NCI-H2196 treated with DMSO at 0.1 percent for 48 hours (cell line): ENCODE measurements at regions not wholly inside any gene's neighbourhood (a gene's known extent, or its start where the extent isn't known, plus 50 kb on each side); places are given as distances from the start of the nearest gene placed in this dataset.
A peak's percentile ranks its signal among the peaks of the same experiment; 100 is the strongest.

Experiments used
- DNase-seq: peaks from one replicate; lab custom pipeline; 2025; ENCODE audit not compliant: unreplicated experiment; lab: John Stamatoyannopoulos, UW

DNA sequence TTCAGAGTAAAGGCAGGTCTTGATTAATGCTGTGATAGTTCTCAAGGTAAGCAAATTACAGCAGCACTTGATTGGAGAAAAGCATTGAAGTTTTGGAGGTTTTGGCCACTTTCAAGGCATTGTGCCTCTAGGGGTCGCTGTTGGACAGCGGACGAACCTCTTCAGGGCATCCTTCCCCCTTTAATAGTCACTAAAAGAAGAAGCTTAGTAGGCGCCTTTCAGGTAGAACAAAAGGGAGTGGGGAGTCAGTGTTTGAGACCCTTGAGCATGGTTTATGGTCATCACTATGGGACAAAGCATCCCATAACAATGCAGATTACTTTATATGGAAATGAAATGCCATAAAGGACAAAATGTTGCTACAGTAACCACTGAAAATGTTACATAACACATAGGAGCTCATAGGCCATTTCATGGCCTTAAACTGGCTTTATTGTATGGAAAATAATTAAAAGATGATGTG is 199.5 kb upstream of the DCN start:
- peak; percentile 27 for DNase-seq

- DNase-seq, result no peak
These were observed 198.7 kb upstream of the DCN start for GRCh38 chr12:91381309-91381804.

DNA sequence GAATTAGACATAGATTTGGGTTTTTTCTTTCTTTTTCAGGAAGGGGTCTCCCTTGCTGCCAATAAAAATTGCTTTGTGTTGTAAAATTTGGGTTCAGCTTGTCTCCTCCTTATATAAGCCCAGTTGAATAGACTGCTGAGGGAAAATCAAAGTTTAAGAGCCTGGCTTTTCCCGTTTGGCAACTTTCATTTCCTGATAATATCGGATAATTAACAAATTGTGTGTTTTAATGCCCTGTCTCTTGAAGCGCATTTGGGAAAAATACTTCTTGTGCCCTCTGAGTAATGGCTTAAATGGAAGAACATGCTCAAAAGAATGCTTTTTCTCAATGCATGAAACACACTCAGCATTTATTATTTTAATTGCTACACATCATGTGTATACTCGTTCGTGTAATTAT is 198.0 kb upstream of the DCN start:
- no peak for DNase-seq

DNA sequence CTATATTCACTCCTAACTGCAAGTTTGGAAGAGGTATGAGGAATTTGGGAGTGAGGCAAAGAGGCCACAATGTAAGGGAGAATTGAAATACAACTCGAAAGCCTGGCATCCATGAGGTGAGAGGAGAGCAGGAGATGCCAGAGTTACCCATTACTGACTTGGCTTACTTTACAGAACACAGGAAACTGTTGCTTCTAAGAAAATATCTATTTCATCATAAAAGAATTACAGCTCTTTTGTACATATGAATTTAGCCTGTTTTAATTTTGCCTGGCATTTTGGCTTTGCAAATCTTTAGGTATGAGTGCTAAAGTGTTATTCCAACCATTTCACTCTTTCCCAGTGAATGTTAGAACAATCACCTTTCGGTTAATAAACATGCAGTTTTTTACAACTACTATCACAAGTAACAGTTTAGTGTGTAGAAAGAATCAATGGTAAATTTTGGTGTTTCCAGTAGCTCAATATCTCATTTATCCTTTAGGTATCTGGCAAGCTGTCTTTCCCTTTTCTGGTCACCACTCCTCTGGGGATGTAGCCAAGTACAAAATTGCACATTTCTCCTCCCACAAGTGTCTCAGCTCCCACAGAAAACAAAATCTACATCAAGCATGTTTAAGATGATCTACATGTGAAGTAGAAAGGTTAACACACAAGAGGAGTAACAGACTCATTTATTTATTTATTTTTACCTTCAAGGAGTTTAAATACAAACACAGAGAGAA is 196.6 kb upstream of the DCN start:
- no peak for DNase-seq

DNA sequence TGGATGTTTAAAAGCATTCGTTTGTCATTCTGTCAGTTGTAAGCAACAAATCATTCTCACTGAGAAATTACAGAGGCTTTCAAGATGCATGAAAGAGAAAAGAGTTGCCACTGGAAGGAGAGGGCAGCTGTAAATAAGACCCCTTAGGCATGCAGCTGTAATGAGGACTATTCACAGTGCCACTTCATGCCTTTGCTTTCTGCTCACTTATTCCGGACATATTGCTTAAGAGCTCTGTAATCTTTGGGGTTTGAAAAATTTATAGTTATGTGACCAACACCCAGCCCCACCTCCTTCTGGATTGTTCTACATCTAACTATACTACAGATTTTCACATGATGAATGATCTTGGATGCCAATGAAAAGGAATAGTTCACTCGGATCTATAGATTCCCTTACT is 194.8 kb upstream of the DCN start:
- no peak for DNase-seq

DNA sequence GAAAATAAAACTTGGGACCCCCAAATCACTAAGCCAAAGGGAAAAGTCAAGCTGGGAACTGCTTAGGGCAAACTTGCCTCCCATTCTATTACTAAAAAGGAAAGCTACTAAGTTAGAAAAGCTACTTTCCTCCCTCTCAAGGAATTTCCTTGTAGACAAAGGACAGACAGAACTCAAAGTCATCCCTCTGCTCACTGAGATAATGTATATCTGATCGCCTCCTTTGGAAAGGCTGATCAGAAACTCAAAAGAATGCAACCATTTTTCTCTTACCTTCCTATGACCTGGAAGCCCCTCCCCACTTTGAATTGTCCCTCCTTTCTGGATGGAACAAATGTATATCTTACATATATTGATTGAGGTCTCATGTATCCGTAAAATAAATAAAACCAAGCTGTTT is 190.5 kb upstream of the DCN start:
- no peak for DNase-seq

DNA sequence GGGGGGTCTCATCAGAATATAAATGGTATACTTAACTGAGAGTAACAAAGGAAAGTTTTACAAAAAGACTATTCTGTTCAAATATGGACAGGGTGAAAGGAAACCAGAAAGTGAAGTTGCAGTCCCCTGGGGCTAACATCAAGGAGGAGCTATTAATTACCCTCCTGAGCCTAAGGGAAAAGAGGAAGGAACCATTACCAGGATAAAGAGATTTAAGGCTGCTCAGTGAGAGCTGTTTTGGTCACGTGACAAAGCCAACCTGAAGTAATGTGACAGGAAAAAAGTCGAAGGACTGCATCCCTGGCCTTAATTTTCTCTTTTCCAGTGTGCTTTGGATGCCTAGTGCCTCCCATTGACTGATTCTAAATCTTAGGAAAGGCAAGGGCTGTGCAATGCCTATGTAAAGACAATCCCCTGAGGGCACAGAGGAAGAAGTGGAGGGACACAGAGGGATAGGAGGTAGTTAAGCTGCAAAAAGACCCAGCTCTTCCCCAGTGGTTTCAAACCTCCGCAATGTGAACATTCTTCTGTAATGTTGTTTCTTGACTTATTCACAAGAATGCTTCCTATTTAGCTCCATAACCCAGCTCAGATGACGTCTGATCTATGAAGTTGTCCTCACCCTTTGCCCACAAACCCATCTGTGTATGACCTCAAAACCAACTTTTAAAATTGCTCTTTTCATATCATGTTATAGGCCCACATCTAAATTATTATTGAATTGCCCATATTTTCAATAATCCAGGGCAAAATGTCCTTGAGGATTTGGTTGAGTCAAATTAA is 187.7 kb upstream of the DCN start:
- DNase-seq, result no peak

DNA sequence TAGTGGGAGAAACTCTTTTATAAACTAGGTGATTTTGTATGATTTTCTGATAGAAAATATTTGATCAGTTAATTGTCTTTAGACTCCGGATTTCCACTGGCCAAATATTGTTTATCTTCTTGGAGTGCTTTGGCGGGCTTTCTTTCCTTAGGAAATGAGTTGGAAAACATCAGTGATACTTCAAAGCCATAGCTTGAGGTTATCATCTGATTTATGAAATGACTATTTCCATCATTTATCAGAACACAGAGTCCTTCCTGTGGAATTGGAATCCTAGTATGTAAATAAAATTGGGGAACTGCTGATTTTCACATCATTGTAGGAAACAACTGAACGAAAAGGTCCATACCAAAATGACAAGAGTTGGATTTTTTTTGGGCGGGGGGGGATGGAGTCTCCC is 186.0 kb upstream of the DCN start:
- DNase-seq, result no peak

DNA sequence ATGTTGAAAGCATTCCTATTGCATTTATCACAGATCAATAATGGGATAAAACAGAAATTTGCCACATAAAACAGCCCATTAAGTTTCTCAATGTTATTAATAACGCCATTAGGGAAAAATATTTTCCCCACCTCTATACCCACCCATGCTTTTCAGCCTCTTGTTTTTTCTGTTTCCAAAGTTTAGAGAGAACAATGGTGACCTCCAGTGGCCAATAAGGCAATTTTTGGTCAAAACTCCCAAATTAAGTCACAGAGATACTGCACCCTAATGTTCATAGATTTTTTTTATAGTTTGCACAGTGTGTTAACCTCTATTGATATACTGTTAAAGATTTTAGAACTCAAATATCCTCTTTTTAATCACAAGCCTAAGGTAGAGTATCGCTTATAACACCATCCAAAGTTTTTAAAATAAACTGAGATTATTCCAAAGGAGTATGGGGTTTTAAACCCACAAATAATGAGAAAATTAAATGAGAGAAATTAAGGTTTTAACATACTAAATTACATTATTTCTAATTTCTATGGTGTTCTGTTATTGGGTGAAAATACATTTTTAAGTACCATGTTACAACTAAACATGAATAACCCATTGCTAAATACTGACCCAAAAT is 184.7 kb upstream of the DCN start:
- DNase-seq, result no peak

DNA sequence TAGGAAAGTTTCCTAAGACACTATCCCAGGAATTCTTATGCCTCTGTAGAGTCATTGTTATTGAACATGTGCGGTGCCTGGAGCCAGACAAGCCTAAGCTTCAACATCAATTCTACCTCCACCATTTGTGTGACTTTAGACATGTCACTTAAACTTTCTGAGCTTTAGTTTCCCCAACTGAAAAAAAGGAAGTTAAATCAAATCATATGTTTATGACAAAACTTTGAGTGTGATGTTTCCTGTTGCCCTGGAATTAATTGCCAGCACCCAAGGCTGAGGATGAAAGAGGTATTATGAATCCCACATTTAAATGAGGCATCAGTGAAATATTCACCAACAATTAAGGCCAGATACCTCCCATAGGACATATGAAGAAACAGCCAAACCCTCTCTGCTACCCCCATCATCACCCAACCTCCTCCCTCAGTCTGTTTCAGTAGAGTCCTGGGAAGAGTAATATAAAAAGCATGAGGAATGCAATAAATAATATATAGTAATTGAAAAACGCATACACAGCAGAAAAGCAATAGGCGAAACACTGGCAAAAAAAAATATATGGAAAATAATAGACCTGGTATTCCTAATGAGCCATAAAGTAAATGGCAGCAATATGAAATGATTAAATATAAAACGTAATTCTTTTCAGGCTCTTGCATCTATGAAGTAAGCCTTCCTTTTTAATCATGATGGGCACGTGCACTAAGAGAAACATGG is 182.0 kb upstream of the DCN start:
- DNase-seq, result no peak

DNA sequence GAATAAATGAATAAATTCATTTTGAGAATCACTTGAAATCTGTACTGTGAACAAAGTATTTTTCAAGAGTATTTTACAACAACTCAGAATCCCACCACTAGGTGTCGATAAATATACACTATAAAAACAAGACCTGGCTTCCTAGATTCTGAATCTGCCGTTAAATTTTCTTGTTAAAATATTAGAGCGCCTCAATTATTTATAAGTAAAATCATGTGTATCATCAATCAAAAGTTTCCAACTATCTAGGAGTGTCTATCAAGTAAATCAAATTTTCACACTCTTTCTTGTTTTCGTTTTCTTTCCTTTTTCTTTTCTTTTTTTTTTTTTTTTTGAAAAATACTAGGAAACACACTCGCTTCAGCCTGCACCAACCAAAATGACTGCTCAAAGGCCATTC is 179.2 kb upstream of the DCN start:
- DNase-seq, result peak; percentile 13

GRCh38 chr12:91357381-91357780 is 174.8 kb upstream of the DCN start:
- DNase-seq, result no peak

DNA sequence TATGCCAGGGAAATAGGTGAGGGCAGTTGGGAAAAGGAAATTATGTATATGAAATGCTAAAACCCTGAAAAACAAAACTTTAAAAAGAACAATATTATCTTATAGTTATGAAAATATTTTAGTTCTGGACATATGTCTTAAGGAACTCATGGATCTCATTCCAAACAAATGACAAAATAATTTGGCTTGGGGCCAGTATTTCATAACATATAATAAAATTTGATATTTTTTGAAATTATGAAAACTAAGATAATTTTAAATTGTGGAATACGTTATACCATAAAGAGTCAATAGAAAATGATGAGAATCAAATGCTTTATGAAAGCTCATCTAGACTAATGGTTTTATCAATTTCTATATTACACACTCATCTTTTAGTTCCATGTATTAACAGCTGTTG is 173.8 kb upstream of the DCN start:
- no peak for DNase-seq

- peak; percentile 34 for DNase-seq
These were observed 172.8 kb upstream of the DCN start for GRCh38 chr12:91355150-91356006.

GRCh38 chr12:91353266-91353665 is 170.6 kb upstream of the DCN start:
- no peak for DNase-seq

DNA sequence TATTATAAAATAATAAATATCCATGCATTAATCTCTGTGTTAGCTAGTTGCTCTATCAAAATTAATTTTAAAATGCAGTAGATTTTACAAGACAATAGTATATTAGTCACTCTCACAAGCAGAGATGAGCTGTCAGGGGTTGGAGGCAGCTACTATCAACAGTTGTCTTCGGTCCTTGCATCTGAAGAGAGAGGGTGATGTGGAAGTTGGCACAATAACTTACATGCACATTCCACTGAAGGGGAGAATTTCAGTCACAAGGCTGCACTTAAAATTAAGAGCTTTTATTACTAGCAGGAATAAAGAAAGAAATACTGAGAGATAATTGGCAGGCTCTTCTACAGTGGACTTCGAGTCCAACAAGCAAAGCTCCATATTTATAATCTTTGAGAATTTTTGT is 166.9 kb upstream of the DCN start:
- DNase-seq, result no peak

DNA sequence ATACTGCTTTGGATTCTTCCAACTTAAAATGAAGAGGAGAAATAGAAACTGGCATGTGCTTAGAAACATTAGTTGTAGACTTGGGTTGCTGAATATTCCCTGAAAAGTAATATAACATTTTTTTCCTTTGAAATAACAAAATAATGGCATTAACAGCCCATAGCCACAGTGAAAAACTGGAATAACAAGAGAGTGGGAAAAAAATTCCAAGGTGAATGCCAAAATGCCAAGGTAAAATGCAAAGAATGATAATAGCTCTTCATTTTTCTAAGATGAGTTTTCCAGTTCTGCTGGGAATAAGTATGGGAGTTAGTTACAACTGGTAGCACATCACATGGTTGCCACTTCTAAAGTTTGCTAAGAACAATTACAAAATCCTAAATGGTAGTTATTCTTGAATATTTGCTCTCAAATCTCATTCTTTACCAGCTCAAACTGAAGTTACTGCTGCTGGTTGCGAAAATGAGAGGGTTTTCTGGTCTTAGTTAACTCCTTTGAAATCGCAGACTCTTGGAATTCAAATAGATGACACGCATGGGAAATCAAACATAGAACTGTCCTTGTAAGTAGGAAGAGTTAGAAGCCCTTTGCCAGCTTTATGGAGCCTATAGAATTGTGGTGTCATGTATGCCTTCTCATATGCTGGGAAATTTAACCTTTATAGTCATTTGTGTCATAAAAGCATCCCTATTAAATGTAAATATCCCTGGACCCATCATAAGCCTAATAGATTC is 165.0 kb upstream of the DCN start:
- DNase-seq, result no peak

GRCh38 chr12:91346827-91347226 is 164.2 kb upstream of the DCN start:
- no peak for DNase-seq

- DNase-seq, result no peak
These were observed 161.8 kb upstream of the DCN start for GRCh38 chr12:91344408-91344807.

- no peak for DNase-seq
These were observed 160.4 kb upstream of the DCN start for GRCh38 chr12:91343010-91343409.
